MM.1S (cell line): ENCODE measurements at regions not wholly inside any gene's neighbourhood (a gene's known extent, or its start where the extent isn't known, plus 50 kb on each side); places are given as distances from the start of the nearest gene placed in this dataset.

Source experiments
- CTCF ChIP-seq: fragments of 300-600 bp; sonication (generic); IDR thresholded peaks from 2 replicates; pipeline ENCODE4 v1.5.1; 2016; ENCODE audit warnings: antibody characterized with exemption, low read length, mixed read lengths
- EZH2 ChIP-seq: fragments of 300-600 bp; sonication (generic); optimal IDR thresholded peaks from 2 replicates; pipeline ENCODE3; 2017; ENCODE audit warnings: low read depth, mild to moderate bottlenecking, antibody characterized with exemption, low read length, mixed read lengths
- EZH2phosphoT487 ChIP-seq: fragments of 300-600 bp; sonication (generic); IDR thresholded peaks from 2 replicates; pipeline ENCODE4 v1.6.1; 2018; ENCODE audit warnings: antibody characterized with exemption, low read length

- no peak for TF ChIP-seq CTCF
- TF ChIP-seq EZH2: no peak
- TF ChIP-seq EZH2phosphoT487: no peak
Measured at GRCh38 chr20:5464901-5465603, 145.8 kb downstream of the GPCPD1 start.
